VCaP (cell line): ENCODE measurements at regions not wholly inside any gene's neighbourhood (a gene's known extent, or its start where the extent isn't known, plus 50 kb on each side); places are given as distances from the start of the nearest gene placed in this dataset.

ENCODE experiments used
- H3K27ac ChIP-seq: fragments of 450-650 bp; 2 replicates; pipeline ENCODE4 v1.5.1; 2017
- TF ChIP-seq, protein P1 (sequence below): fragments of 450-650 bp; conservative IDR thresholded peaks from 2 replicates; pipeline ENCODE4 v1.5.1; 2017; ENCODE audit warnings: mild to moderate bottlenecking, moderate library complexity

DNA sequence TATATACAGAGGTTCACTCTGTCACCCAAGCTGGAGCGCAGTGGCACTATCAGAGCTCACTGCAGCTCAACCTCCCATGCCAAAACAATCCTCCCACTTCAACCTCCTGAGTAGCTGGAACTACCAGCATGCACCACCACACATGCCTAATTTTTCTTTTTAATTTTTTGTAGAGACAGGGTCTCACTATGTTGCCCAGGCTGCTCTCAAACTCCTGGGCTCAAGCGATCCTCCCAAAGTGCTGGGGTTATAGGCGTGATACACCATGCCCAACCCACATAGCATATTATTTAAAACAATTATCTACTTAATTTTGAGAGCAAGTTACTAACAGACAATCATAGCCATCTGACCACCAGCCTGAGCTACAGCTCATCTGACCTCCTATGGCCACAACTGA is 459.9 kb upstream of the JARID2 start:
- no peak overlapping the region for H3K27ac ChIP-seq
- TF ChIP-seq, protein P1, sequence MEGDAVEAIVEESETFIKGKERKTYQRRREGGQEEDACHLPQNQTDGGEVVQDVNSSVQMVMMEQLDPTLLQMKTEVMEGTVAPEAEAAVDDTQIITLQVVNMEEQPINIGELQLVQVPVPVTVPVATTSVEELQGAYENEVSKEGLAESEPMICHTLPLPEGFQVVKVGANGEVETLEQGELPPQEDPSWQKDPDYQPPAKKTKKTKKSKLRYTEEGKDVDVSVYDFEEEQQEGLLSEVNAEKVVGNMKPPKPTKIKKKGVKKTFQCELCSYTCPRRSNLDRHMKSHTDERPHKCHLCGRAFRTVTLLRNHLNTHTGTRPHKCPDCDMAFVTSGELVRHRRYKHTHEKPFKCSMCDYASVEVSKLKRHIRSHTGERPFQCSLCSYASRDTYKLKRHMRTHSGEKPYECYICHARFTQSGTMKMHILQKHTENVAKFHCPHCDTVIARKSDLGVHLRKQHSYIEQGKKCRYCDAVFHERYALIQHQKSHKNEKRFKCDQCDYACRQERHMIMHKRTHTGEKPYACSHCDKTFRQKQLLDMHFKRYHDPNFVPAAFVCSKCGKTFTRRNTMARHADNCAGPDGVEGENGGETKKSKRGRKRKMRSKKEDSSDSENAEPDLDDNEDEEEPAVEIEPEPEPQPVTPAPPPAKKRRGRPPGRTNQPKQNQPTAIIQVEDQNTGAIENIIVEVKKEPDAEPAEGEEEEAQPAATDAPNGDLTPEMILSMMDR = no peak

DNA sequence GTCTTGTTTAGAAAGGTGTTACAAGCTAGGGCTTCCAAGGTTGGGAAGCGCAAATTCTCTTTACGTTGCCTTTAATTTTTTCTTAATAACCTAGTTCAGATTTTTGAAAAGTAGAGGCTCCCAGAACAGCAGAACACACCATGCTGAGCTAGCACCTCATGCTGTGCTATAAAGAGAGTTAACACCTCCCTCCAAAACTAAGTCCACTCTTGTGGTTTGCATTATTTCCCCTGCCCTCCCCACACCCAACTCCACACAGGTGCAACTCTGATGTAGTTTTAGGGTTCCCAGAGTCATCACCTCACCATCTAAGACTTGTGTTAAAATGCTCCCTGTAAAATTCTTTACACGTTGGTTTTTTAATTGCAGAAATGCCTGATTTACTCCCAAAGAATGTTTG is 459.4 kb upstream of the JARID2 start:
- H3K27ac ChIP-seq = no peak overlapping the region
- TF ChIP-seq, protein P1 = no peak

DNA sequence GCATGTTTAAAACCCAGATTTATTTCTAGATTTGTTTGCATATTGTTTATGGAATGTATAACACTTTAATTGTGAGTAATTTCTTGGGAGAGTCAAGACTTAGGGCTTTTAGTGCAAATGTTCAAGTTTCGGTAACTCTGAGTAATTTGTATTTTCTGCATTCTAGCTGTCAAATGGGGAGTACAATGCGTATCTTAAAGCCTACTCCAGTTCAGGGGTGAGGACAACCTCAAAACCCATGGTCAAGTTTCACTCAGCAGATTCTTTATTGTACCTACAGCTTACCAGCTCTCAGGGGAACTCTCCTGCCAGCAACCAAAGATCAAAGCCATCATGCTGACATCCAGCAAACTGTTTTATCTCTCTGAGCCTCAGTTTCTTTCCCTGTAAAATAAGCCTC is 458.6 kb upstream of the JARID2 start:
- H3K27ac ChIP-seq = no peak overlapping the region
- TF ChIP-seq, protein P1 = no peak

DNA sequence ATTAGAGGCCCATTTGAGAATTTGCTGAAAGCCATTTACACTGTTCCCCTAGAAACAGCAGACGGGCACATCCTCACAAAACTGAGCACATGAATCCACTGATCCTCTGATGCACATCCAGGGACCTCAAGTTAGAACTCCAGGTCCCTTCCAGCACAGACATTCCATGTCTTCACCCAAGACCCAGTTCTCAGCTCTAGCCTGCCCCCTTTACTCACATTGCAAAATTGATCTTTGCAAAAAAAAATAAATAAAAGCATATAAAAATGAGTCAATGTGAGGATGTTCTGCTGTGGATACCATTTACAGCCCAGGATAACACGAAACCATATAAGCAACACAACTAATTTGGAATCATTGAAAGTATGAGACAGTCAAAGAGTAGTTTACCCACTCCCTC is 458.2 kb upstream of the JARID2 start:
- H3K27ac ChIP-seq = no peak overlapping the region
- TF ChIP-seq, protein P1 = no peak

DNA sequence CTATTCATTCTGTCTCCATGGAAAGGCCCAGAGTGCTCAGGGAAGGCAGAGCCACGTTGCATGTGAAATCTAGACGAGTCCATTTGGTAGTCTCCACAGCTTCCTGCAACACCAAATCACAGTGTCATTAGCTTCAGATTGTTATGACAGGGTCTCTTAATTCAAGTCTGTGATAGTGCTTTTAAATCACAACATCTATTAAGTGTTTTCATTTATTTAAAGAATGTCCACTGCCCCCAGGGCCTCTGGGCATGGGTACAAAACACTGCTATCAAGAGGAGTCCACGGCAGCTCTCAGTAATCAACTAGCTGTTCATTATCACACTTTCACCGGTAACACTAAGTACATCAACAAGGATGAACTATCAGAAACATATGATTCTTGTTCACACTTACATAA is 455.9 kb upstream of the JARID2 start:
- no peak overlapping the region for H3K27ac ChIP-seq

DNA sequence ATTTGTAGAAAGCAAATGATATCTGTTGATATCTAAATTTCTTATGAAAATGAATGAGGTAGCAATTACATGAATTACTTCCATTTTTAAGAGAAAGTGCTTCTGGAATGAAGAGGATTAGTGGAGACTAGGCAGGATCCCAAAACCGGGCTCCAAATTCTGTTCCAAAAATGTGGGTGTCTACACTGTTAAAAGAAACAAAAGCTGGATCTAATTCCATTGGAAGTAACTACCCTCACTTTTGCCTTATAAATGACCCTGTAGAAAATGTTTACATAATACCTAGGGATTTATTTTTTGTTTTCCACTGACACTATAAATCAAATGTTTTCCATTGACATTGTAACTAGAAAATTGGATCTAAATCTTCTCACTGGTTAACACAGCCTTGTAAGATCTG is 454.9 kb upstream of the JARID2 start:
- H3K27ac ChIP-seq = peak overlapping the region; percentile 53; the same call in 1 of the 2 replicates

More for the DNA sequence above, 455.9 kb upstream of the JARID2 start:
- TF ChIP-seq, protein P1 = no peak

DNA sequence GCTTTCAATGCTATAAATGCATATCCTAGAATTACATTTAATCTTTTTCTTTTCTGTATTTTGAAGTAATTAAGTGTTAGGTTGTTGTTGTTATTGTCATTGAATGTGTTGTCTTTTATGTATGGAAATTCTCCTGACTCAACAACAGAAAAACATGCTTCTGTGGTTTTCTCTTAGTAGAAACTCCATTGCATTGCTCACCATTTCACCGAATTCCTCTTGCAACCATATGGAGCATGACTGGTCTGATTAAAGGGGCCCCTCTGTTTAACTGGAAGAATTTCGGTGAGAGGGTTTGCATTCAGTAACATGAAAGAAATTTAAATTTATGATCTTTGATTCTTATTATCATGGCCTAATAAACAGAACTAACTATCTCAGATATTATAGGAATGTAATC is 454.3 kb upstream of the JARID2 start:
- TF ChIP-seq, protein P1 = no peak
- peak overlapping the region; percentile 53; the same call in 1 of the 2 replicates for H3K27ac ChIP-seq

More for the DNA sequence above, 454.9 kb upstream of the JARID2 start:
- TF ChIP-seq, protein P1 = no peak
